ENCODE measurements at regions not wholly inside any gene's neighbourhood (a gene's known extent, or its start where the extent isn't known, plus 50 kb on each side); places are given as distances from the start of the nearest gene placed in this dataset.

- no peak for DNase-seq (ENCODE audit: low read depth in 1 of 2, low spot score in 1 of 2)
These were observed 258.6 kb upstream of the NFE2L3 start for GRCh38 chr7:25893436-25893835.

DNA sequence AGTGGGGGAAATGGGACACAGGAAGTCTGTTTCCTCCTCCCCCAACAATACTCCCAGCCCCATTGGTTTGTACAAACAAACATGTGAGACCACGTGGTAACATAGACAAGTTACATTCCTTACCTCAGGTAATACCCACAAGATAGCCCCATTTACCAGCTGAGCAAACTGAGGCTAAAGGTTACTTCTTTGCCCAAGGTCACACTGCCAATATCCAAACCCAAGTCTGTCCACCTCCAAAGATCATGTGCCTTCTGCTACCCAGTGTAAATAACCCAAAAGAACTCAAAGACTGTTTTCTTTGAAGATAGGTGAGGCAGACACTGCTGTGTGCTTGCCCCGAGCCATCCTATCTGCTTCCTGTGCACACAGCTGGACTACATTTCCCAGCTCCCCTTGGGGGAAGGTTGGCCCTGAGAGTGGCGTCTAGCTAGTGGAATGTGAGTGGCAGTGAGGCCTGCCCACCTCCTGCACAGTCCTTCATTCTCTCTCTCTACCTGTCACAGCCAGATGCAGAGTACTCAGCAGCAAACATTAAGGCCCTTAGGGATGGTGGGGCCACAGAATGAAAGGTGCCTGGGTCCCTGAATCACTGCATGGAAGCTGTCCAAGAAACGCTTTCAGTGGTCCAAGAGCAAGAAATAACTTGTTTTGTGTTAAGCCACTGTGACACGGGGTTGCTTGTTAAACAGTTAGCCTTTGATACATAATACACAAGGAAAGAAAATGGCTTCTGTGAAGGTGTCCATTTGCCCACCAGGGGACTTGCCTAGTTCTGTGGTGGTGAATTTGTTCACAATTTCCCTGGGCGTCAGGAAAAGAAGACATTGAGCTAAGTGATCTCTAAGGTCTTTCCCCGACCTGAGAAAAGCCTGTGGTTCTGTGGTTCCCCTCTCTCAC is 257.7 kb upstream of the NFE2L3 start:
- DNase-seq (ENCODE audit: low read depth in 1 of 2, low spot score in 1 of 2): peak in 1 of 2 donors; percentile 3

GRCh38 chr7:25894902-25895791 is 256.9 kb upstream of the NFE2L3 start:
- DNase-seq (ENCODE audit: low read depth in 1 of 2, low spot score in 1 of 2): peak; percentile 30 to 32

GRCh38 chr7:25895792-25896171 is 256.2 kb upstream of the NFE2L3 start:
- DNase-seq (ENCODE audit: low read depth in 1 of 2, low spot score in 1 of 2): no peak

DNA sequence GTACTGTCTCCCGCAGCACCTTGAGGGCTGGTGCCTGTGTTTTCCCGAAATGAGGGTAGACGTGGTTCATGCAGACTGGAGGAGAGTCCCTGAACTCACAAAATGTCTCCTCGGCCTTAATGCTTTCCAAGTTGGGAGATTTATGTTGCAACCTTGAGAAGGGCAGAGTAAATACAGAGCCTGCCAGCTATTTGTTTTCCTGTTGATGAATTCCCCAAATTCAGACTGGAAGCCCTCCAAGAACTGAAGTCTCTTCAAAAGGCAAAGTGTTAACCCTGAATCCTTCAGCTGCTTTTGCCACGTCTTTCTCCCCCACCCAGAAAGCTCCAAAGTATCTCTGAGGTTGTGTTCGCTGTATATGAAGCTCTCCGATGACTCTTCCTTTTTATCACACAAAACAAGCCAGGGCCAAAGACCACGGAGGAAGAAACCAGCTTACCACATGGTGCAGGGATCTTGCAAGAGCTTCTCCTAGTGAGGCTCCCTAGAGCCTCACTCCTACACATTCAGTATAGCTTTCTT is 254.7 kb upstream of the NFE2L3 start:
- no peak for DNase-seq (ENCODE audit: low read depth in 1 of 2, low spot score in 1 of 2)

DNA sequence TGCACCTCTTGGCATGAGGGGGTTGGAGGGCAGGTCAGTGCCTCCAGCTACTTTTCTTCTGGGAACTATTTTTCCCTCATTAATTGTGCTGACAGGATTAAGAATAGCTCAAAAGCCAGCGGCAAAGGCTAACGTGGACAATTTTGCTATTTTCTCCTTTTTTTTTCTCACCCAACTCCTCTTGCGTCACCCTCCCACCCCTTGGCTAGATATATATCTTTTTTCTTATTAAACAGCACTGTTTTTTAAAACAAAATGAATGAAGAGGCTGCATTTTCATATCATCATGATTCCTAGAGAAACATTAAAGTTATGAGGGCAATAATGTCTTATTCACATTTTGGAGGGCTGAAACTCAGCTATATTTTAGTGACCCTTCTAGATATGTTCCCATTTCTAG is 251.8 kb upstream of the NFE2L3 start:
- no peak for DNase-seq (ENCODE audit: low read depth in 1 of 2, low spot score in 1 of 2)

DNA sequence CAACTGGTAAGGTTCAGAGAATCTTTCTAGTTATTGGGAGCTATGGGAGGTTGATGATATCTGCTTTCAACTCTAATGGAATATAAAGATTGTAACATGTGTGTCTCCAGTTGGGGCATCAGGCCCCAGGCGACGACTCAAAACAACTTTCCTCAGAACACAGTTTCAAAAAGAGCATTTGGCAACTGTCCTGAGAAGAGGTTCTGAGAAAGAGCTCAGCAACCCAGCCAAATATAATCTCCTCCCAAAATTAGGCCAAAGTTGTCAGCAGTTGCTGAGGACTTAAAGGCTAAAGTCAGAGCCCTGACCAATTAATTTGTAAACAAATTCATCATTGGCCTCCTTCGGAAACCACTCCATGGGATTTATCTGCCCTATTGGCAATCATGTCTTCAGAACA is 251.1 kb upstream of the NFE2L3 start:
- no peak for DNase-seq (ENCODE audit: low read depth in 1 of 2, low spot score in 1 of 2)

GRCh38 chr7:25901658-25902057 is 250.3 kb upstream of the NFE2L3 start:
- DNase-seq (ENCODE audit: low read depth in 1 of 2, low spot score in 1 of 2): no peak

DNA sequence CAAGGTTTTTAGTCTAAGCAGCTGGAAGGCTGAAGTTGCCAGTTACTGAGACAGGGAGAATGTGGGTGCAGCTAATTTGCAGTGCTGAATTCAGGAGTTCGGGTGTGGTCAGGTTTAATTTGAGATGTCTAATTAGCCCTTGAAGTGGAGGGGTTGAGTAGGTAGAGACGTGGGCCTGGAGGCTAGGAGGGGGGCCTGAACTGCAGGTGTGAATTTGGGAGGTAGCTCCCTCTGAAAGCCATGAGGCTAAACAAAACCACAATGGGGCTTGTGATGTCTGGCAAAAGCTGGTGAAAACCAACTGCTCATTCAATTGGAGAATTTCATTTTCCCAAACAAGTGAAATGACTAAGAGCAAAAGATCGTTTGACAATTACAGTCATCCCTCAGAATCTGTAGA is 246.0 kb upstream of the NFE2L3 start:
- DNase-seq (ENCODE audit: low read depth in 1 of 2, low spot score in 1 of 2): no peak

DNA sequence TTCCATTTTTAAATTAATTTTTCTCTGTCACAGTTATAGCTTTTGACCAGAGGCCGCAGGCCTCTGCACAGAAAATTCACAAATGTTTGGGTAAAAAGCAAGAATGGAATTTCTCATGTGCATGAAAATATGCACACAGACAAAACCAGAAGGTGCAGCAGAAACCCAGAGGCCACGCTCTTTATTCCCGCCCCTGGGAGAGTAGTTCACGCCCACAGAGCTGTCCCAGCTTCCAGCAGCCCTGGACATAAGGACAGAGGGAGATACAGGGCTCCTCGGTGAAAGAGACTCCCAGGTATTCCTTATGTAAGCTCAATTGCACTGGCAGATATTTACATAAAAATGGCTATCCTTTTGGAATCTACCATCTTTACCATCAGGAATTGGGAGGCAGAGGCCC is 245.2 kb upstream of the NFE2L3 start:
- DNase-seq (ENCODE audit: low read depth in 1 of 2, low spot score in 1 of 2): no peak

GRCh38 chr7:25907214-25907613 is 244.8 kb upstream of the NFE2L3 start:
- DNase-seq (ENCODE audit: low read depth in 1 of 2, low spot score in 1 of 2): no peak

- DNase-seq (ENCODE audit: low read depth in 1 of 2, low spot score in 1 of 2): no peak
These were observed 244.3 kb upstream of the NFE2L3 start for GRCh38 chr7:25907731-25908130.

GRCh38 chr7:25908154-25908949 is 243.6 kb upstream of the NFE2L3 start:
- DNase-seq (ENCODE audit: low read depth in 1 of 2, low spot score in 1 of 2): no peak

DNA sequence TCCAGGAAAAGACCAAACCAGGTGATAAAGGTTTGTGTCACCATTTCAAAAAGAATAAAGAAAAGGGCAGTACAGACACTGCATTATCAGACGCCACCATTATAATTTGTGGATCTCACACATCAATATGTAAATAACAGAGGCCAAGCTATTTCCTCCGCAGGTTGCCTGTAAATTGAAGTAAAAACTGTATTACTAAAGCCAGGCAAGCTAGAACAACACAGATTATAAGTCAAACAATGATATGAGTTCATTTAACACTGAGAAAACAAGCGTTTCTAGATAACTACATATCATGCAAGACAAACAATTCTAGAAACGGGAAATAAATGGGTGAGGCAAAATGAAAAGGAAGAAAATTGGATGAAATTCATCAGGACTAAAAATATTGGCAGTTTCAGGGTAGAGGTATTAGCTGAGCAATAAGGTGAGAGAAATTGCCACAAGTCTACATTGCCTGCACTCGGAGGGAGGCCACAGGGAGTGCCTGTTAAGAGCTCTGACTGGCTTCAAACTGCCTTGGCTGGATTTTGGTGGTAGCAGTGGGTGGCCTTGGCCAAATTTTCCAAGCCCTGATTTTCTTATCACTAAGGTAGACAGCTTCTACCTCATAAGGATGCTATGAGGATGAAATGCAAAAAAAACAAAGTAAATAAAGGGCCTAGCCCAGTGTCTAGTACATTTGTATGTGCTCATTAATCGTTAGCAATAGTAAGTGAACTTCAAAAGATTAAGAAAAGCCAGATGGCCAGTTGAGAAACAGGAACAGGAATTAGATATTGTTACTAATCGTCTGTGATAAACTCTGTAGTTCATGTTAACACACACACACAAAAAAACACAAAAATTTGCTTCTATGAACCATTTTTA is 240.0 kb upstream of the NFE2L3 start:
- DNase-seq (ENCODE audit: low read depth in 1 of 2, low spot score in 1 of 2): no peak

GRCh38 chr7:25913598-25914224 is 238.3 kb upstream of the NFE2L3 start:
- DNase-seq (ENCODE audit: low read depth in 1 of 2, low spot score in 1 of 2): no peak

- no peak for DNase-seq (ENCODE audit: low read depth in 1 of 2, low spot score in 1 of 2)
These were observed 233.3 kb upstream of the NFE2L3 start for GRCh38 chr7:25918731-25919130.

GRCh38 chr7:25922296-25922695 is 229.7 kb upstream of the NFE2L3 start:
- DNase-seq (ENCODE audit: low read depth in 1 of 2, low spot score in 1 of 2): no peak

DNA sequence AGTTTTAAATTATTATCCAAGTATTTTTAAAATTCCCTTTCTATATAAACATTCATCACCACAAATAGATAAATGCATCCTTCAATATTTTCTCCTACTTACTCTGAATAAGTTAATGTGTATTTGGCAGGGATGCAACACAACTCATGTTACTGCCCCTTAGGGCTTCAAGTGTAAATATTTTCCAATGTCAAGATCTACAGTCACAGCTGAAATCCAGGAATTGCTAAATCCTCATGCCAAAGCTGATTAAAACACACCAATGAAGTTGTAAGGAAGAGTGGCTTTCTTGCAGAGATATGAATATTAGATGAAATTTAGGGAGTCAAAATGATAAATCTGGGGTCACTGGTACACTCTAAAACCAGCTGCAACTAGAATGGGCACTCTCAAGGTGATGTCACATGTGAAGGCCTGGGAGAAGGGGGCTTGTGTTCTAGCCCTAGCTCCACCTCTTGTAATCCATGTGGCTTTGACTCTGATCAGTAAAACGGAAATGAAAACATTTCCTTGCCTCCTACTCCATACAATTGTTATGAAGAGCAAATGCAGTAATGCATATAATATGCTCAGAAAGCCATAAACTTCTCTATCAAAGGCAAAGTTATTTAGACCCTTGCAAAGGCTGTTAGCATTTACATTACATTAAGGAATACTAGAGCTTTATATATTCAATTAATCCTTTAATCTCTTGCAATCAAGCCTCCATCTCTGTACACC is 228.1 kb upstream of the NFE2L3 start:
- no peak for DNase-seq (ENCODE audit: low read depth in 1 of 2, low spot score in 1 of 2)

GRCh38 chr7:25926009-25926408 is 226.0 kb upstream of the NFE2L3 start:
- DNase-seq (ENCODE audit: low read depth in 1 of 2, low spot score in 1 of 2): no peak

Measured in activated T-helper 1 cell treated with anti-CD3 and anti-CD28 coated beads, Interleukin-2, amount 50 U/mL, for 16 hours (primary cell).